Posterior cingulate gyrus (tissue), 11 donors: ENCODE measurements at regions not wholly inside any gene's neighbourhood (a gene's known extent, or its start where the extent isn't known, plus 50 kb on each side); places are given as distances from the start of the nearest gene placed in this dataset.
A peak's percentile ranks its signal among the peaks of the same experiment; 100 is the strongest.

Experiments used
- DNase-seq, 10 donors: peaks; one replicate each; pipeline versions ENCODE4 v3.0.0 to v3.0.0-alpha.2; 2020 to 2021; ENCODE audit warnings: mixed read lengths in 3 of 10
- intact Hi-C: fragments of 100-400 bp; cut with DNase I; formaldehyde crosslinking; loops from one replicate; pipeline ENCODE4 v1.15.1; 2023

DNA sequence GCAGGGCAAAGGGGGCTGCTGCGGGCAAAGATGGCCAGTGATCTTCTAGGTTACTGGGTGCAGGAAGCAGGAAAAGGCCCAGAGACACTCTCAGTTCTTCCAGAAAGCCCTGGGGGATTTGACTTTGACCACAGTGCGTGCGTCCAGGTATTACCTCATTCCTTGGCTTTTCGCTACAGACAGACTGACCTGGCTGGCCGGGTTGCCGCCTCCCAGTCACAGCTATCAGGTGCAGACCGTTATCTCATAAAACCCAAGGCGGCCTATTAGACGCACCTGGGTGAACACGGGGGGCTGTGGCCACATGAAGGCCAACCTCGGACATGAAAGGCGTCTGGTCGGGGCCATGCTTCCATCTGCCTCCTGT lies 80.3 kb downstream of the FOXL3 start:
- intact Hi-C loops, result no loop called here
- peak in 3 of 10 donors; percentile 7 to 61 (median 53) for DNase-seq

DNA sequence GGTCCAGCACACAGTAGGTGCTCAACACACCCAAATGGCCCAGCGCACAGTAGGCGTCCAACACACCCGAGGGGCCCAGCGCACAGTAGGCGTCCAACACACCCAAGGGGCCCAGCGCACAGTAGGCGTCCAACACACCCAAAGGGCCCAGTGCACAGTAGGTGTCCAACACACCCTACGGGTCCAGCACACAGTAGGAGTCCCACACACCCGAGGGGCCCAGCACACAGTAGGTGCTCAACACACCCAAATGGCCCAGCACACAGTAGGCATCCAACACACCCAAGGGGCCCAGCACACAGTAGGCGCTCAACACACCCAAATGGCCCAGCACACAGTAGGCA lies 80.8 kb downstream of the FOXL3 start:
- peak in 1 of 10 donors; percentile 72 for DNase-seq

DNA sequence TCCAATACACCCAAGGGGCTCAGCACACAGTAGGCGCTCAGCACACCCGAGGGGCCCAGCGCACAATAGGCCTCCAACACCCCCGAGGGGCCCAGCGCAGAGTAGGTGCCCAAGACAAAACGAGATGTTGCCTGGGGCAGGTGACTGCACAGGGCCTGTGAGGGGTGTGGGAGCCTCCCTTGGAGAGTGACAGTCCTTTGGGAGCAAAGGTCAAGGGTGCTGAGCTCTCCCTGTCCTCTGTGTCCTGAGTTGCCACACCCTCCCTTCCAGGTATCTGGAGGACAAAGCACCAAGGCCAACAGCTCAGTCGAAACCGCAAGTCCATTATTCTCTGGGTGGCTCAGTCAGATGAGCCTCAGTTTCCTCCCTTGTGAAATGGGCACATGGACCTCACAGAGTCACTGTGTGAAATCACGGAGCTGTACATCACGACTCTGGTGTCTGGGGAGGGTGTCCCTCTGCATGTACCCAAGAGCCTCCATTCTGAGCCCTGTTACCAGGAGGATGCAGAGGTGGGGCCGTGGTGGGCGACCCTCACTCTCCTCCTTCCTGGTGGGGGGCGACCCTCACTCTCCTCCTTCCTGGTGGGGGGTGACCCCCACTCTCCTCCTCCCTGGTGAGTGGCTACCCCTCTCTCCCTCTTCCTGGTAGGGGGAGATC lies 81.3 kb downstream of the FOXL3 start:
- intact Hi-C loops, result no loop called here

More for the DNA sequence above, 80.8 kb downstream of the FOXL3 start:
- intact Hi-C loops, result no loop called here

DNA sequence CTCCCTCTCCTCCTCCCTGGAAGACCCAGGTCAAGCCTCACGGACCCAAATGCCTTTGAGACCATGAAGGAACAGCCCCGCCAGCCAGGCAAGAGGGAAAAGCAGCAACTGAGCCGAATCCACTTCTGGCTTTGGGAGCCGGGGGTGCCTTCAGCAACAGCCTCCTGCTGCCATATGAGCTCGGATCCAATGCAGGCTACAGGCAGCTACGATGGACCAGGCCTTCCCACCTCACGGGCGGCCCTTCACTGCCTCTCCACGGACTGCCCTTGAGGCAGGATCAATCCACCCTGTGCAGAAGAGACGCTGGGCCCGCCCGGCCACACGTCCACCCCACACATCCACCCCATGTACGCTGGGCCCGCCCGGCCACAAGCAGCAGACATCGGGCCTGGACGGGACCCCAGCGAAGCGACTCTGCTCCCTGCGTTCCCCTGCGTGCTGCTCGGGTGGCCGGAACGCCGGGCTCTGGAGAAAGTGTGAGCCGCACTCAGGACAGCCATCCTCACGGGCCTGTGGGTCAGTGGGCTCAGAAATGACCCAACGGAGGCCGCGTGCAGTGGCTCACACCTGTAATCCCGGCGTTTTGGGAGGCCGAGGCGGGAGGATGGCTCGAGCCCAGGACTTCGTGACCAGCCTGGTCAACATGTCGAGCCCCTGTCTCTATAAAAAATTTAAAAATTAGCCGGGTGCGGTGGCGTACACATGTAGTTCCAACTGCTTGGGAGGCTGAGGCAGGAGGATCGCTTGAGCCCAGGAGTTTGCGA lies 82.0 kb downstream of the FOXL3 start:
- DNase-seq, result peak in 6 of 10 donors; percentile 5 to 81 (median 40)
- intact Hi-C loops, result no loop called here

More for the DNA sequence above, 81.3 kb downstream of the FOXL3 start:
- DNase-seq, result peak in 3 of 10 donors; percentile 4 to 38 (median 9)

DNA sequence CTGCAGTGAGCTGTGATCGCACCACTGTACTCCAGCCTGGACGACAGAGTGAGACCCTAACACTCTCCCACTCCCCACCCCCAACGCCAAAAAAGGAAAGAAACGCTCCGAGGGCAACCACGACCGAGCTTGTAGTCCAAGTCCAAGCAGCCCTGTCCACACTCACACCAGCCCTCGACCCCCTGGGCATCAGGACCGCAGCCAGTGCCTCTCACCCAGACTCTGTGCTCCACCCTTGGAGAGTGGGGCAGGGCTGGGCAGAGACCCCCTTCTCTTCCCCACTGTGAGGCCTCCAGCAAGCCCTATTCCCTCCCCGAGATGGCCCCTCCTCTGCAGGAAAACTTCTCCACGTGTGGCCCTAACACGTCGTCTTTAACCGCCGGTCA lies 82.6 kb downstream of the FOXL3 start:
- peak in 3 of 10 donors; percentile 3 to 57 (median 9) for DNase-seq
- intact Hi-C loops, result no loop called here

DNA sequence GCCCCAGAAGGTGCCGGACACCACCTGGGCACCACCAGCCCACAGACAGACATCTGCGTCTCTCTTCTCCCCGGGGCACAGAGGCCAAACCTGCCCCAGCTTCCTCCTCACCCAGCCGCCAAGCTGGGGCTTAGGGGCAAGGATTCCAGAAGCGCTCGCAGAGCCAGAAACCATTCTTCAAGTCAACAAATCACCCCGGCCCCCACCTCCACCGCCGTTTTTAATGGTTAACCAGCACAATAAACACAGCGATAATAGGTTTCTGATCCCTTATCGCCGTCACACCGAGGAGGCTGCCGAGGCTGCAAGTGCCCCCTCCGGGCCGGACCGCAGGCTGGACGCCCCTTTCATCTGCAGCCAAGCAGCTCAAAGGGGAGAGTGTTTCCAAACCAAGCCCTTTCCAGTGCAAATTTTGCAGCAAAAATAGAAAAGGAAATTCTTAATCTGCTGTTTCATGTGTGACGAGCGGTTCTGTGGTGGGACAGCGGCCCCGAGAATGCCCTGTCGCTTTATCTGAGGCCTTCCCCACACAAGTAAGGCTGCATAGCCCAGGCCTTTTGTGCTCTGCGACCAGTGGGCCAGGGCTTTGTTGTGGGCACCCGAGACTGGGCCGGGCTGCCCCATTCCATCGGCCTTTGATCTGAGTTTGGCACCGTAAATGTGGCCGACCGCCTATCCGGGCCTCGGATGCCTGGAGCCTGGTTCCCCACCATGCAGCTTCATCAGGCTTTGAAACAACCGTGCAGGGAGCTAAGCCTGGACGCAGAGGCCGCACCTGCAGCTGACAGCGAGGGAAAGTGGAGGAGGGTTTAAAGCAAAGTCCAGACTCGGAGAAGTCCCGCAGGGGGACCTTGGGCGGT lies 83.2 kb downstream of the FOXL3 start:
- DNase-seq, result peak in 6 of 10 donors; percentile 8 to 72 (median 42)
- intact Hi-C loops, result no loop called here

DNA sequence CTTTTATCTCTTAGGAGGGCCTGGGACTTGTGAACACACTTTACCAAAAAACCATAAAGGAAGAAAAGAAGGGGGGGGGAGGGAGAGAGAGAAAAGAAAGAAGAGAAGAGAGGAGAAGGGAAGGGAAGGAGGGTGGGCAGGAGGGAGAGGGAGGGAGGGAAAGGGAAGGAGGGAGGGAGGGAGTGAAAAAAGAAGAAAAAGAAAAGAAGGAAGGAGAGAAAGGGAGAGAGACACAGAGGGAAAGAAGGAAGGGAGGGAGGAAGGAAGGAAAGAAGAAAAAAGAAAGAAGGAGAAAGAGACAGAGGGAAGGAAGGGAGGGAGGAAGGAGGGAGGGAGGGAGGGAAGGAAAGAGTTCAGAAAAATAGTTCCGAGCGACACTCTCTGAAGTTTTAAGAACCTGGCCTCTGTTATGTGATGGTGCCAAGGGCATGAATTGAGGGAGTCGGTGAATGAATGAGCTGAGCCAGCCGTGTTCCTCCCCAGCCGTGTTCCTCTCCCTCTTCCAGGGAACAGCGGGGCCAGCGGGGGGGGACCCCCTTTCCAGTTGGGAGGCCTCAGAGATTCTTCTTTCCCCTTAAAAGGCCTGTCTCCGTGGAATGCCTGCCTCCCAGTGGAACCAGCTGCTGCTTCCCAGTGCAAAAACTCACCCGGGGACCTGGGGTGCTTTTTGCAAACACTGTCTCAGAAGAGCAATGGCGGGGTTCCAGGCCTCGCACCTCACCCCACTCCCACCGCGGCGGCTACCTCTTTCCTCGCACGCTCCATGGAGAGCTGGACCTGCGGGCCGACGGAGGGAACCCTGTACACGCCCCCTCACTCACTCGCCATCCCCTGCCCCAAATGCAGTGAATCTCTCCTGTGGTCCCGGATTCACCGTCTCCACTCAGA lies 84.1 kb downstream of the FOXL3 start:
- intact Hi-C loops, result no loop called here
- peak in 6 of 10 donors; percentile 7 to 82 (median 42) for DNase-seq

DNA sequence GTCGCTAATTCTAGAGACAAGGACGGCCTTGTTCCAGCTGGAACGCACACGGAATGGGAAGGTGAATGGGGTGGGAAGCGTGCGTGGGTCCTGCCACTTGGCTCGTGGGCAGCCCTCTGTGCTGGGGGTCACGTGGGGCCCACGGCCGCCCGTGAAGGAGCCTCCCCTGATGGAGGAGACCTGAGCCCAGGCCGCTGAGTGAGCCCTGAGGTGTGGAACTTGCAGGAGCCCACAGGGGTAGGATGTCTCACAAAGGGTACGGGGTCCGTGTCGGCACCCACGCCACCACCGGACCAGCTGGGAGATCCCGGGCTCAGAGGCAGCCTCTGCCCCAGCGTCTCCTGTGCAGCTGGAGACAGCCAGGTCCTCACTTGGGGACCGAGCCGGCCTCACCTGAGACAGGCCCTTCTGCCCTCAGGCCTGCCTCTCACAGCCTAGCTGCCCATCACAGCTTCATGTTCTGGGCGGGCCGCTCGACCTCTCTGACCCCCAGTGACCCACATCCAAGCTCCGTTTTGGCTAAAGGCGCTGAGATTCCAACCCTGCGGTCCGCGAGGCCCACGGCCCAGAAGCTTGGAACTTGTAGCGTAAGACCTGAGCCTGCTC lies 84.8 kb downstream of the FOXL3 start:
- peak in 6 of 10 donors; percentile 6 to 79 (median 38) for DNase-seq

DNA sequence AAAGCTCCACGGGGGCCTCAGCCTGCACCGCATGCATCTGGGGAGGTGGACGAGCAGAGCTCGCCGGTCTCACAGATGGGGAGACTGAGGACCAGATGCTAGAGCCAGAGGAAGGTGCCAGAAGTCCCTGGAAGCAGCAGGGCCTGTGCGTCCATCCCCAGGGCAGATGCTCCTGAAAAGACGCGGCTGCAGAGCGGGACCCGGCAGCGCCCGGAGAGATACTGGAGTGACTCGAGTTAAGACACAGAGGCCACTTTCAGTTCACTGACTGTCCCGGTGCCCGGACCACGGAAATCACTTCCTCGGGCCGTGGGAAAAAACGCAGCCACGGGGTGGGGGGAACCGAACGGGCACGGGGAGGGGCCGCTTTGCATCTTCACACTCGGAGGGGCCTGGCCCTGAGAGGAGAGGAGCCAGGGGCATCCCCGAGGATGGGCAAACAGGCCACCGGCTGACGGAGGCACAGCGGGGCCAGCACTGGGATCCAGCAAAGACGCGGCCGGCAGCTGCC lies 85.4 kb downstream of the FOXL3 start:
- intact Hi-C loops, result no loop called here
- DNase-seq, result peak in 6 of 10 donors; percentile 2 to 76 (median 42)

More for the DNA sequence above, 84.8 kb downstream of the FOXL3 start:
- intact Hi-C loops, result no loop called here

DNA sequence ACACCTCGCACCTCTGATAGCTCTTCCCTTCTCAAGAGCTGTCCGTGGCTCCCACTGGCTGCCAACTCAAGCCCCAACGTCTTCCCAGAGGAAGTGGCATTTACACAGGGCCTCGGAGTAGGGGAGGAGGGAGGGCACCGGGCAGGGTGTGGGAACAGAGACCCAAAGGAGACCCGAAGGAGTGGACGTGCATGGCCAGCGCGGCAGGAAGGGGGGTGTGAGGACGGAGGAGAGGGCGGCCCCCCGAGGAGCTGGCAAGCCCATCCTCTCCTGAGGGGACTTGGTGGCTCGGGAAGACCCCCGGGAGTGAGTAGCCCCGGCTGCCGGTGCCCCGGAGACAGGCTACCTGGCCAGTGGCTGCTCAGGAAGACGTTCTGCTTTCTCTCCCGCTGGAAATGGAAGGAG lies 85.9 kb downstream of the FOXL3 start:
- peak in 5 of 10 donors; percentile 7 to 79 (median 18) for DNase-seq
- intact Hi-C loops, result no loop called here

DNA sequence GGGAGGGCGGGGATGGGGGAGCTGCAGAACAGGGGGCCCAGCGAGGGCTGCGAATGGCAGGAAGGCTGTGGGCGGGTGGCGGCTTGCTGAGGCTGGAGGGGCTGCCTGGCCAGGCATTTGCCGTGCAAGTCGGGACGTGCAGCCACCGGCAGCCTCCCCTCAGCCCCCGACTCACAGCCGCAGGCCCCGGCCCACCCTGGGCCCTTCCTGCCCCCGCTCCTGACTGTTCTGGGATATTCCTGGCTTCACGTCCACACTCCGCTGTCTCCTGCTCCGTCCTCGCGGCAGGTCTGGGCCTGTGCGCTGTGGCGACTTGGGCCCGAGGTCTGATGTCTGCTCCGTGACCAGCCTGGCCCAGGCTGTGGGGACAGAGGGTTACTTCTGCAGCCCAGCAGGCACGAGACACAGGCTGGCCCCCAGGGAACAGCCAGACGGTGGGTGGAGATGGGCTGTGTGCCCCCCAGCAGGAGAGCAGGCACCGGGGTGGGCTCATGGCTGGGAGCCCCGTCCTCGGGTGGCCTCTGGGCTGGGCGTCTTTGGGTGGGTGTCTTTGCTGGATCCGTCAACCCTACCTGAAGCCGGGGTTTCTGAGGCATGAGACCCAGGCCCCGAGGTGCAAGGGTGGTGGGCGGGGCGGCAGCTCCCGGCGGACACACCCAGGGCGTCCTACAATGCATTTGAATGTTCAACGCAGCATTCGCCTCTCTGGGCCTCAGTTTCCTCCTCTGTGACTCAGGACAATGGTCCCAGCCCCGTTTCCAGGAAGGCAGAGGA lies 86.5 kb downstream of the FOXL3 start:
- intact Hi-C loops, result no loop called here
- DNase-seq, result peak in 6 of 10 donors; percentile 5 to 79 (median 40)

DNA sequence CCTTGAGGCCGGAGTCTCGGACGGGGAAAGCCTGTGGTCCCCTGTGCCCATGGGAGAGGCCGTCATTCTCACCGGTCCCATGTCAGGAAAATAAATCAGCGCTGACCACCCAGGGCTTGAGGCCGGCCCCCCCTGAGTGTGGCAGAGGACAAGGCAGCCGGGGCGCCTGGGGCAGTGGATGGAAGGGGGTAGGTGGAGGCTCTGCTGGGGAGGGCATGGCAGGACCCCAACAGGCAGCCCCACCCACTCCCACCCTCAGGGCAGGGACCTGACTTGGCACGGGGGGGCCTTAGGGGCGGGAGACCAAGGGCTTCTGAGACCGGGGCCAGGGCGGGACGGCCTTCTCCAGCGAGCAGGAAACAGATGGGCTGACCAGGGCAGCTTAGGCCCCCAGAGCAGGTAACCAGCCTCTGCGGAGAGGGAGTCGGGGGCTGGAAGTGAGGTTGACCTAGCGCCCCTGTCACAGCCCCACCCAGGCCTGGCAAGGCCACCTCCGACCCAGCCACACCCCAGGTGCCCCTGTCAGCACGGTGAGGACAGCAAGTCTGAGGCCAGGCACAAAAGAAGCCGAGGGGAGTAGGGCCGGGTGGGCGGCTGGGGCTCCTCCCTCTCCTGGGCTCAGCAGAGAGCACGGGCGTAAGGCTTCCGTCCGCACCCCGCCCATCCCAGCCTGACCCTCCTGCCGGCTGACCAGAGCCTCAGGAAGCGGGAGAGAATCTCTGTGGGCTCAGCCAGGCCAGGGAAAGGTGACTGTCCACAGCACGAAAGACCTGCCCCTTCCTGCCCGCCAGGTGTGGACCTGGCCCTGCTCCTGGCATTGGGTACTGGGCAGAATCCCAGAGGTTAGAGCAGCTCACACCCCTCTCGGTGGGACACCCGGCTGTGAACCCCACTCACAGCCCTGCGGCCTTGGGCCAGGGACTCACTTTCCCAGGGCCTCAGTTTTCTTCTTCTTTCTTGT lies 87.4 kb downstream of the FOXL3 start:
- intact Hi-C loops, result no loop called here
- peak in 6 of 10 donors; percentile 5 to 71 (median 40) for DNase-seq

DNA sequence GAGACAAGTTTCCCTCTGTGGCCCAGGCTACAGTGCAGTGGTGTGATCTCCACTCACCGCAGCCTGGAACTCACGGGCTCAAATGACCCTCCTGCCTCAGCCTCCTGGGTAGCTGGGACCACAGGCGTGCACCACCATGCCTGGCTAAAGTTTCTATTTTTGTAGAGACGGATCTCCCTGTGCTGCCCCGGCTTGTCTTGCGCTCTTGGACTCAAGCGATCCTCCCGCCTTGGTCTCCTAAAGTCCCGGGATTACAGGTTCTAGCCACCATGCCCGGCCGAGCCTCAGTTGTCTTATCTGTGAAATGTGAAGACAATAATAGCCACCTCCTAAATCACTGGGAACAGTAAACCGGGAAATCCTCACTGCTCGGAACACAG lies 88.1 kb downstream of the FOXL3 start:
- intact Hi-C loops, result no loop called here
- DNase-seq, result peak in 2 of 10 donors; percentile 3 to 16

DNA sequence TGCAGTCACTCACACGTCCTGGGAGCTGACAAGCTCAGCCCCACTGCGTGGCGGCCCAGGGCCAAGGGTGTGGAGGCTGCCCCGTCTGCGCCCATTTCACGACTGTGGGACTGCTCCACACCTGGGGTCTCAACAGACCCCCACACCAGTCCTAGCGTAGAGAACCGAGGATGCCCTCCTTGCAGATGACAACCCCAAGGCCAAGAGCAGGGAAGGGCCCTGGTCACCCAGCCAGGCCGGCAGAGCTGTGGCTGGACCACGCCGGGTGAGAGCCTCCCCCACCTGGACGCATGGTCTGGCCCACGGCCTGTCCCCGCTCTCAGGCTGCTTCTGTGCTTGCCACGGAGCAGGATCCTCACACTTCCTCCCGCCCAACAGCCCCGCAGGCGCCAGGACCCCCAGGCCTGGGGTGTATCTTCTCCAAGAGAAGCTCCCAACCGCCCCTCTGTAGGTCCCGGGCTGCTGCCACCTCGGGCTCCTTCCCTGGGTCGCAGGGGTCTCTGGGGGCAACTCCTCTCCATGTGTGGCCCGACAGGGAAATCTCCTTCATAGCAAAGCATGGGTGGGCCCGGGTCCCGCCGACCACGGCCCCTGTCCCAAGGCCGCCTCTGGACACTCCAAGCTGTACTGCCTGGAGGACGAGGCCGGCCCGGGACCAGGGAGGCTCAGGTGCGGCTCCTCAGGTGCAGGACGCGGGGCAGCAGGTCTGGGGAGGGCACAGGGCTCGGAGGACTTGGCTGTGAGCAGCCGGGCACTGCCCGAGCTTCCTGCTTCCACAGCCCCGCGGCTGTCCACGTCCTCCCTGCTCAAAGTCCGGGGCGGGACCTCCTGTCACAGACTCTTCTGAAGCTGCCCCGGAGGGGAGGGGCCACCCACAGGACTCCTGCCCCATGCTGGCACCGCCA lies 88.8 kb downstream of the FOXL3 start:
- intact Hi-C loops, result no loop called here
- DNase-seq, result peak in 6 of 10 donors; percentile 7 to 88 (median 40)

DNA sequence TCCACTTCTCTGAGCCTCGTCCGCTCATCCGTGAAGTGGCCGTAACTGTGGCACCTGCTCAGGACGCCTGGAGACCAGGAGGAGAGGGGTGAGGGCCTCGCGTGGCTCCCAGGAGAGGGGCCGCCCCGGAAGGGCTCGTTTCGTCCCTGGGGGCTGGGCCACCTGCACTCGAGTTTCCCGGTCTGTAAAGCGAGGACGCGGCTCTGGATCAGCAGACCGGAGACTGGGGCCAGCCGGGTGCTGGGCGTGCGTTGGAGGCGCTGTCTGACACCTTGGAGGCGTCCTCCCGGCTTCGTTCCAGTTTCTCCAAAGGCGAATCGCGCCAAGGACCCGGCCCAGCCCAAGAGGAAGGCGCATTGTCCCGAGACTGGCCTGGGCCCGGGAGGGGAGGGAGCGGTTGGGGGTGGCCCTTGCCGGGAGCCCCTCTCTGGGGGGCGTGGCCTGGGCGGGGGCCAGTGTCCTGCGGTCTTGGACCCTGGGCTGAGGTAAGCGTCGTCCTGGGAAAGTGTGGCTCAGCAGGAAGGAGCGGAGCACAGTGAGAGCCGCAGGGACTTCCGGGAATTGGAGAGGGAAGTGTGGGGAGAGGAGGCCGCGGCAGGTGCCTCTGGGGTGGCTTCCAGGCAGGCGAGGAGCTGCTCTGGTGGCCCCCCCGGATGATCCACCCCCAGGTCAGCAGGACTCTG lies 89.6 kb downstream of the FOXL3 start:
- intact Hi-C loops, result no loop called here
- DNase-seq, result peak in 6 of 10 donors; percentile 8 to 82 (median 42)

DNA sequence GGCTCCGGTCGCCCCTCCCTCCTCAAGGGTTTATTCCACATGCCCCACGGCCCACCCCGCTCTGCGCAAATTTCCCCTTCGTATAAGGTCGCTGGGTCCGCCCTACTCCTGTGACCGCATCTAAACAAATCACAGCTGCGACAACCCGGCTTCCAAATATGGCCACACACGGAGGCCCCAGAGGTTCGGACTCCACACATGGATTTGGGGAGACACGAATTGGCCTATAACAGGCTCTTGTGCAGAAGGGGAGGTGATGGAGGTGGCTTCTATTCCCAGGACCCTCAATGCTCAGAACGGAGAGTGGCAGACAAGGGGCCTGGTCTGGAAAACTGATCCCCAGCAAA lies 90.1 kb downstream of the FOXL3 start:
- intact Hi-C loops, result no loop called here
- peak in 4 of 10 donors; percentile 5 to 70 (median 14) for DNase-seq
